K562 (cell line): ENCODE measurements at regions not wholly inside any gene's neighbourhood (a gene's known extent, or its start where the extent isn't known, plus 50 kb on each side); places are given as distances from the start of the nearest gene placed in this dataset.

Experiments used
- ATAC-seq: fragments of 200-7000 bp; cut with Tn5 transposase; 3 replicates; pipeline ENCODE4 v1.9.1; 2020; ENCODE audit warnings: moderate library complexity
- BruUV-seq: library from RNA; stranded (reverse); fragments of 400-500 nt; replicated peaks from 2 replicates; lab custom pipeline; 2021; lab: Mats Ljungman, UMichigan
- CTCF ChIA-PET: fragments of 300-600 bp; formaldehyde crosslinking; extraction: SDS; loops from one replicate; lab custom pipeline; 2021; ENCODE audit warnings: low intra/inter-chr PET ratio; lab: Yijun Ruan, JAX
- POLR2A ChIA-PET: fragments of 300-600, 350-650 bp; sonication (Branson Sonifier 250); formaldehyde crosslinking; extraction: SDS; loops from one replicate; lab custom pipeline; 2021; ENCODE audit warnings: antibody characterized with exemption, inconsistent platforms; lab: Yijun Ruan, JAX
- DNase-seq, 4 experiments: peaks; one replicate each; pipeline versions ENCODE4 v3.0.0 to v3.0.0-alpha.2; 2011 to 2018; ENCODE audit warnings: low spot score in 3 of 4, mixed read lengths in 3 of 4; ENCODE audit errors: extremely low read depth in 1 of 4
- FAIRE-seq: peaks from 2 replicates; lab custom pipeline; 2011; peaks lifted over from hg19 to GRCh38; lab: Jason Lieb, UNC
- H2AFZ ChIP-seq: 2 replicates; pipeline ENCODE4 v1.6.0; 2011; ENCODE audit warnings: low read depth, low read length, control low read depth, inconsistent platforms
- H3K27ac ChIP-seq: fragments of 200-600 bp; 3 replicates; pipeline ENCODE4 v1.8.0; 2011; ENCODE audit warnings: low read depth, mild to moderate bottlenecking, control low read depth, inconsistent platforms, low read length, moderate library complexity, mixed read lengths; ENCODE audit errors: extremely low read depth
- H3K27me3 ChIP-seq, 2 experiments: fragments of 300-600 bp in 1 of 2; 2 replicates in 1 of 2; 3 replicates in 1 of 2; pipeline versions ENCODE4 v1.6.0 to v1.8.0; 2011; ENCODE audit warnings: inconsistent platforms in 2 of 2, low read length in 2 of 2, mild to moderate bottlenecking in 1 of 2, mixed read lengths in 1 of 2, moderate library complexity in 1 of 2; ENCODE audit not compliant: control insufficient read depth in 2 of 2, insufficient read depth in 2 of 2
- H3K36me3 ChIP-seq: fragments of 300-600 bp; 3 replicates; pipeline ENCODE4 v1.8.0; 2011; ENCODE audit warnings: mild to moderate bottlenecking, low read length, inconsistent platforms; ENCODE audit not compliant: control insufficient read depth, insufficient read depth
- H3K4me1 ChIP-seq, 2 experiments: fragments of 200-600 bp in 1 of 2; replicated peaks in 1 of 2; 2 replicates in 1 of 2; 3 replicates in 1 of 2; pipeline versions ENCODE4 v1.5.1 to v1.8.0; 2011; ENCODE audit warnings: inconsistent platforms in 2 of 2, low read length in 2 of 2, mild to moderate bottlenecking in 1 of 2, mixed read lengths in 1 of 2, moderate library complexity in 1 of 2; ENCODE audit not compliant: control insufficient read depth in 2 of 2, insufficient read depth in 2 of 2
- H3K4me2 ChIP-seq: 2 replicates; pipeline ENCODE4 v1.6.1; 2011; ENCODE audit warnings: low read length, control low read depth, inconsistent platforms, mixed read lengths; ENCODE audit not compliant: insufficient read depth
- H3K4me3 ChIP-seq: fragments of 200-600 bp; sonication (generic), shearing (Covaris generic); 2 replicates; pipeline ENCODE4 v1.5.1; 2016; ENCODE audit warnings: control low read depth, inconsistent platforms
- H3K79me2 ChIP-seq: fragments of 200-600 bp; 3 replicates; pipeline ENCODE4 v1.8.0; 2011; ENCODE audit warnings: low read length, inconsistent platforms; ENCODE audit not compliant: control insufficient read depth, insufficient read depth
- H3K9ac ChIP-seq, 2 experiments: 2 replicates each; pipeline versions ENCODE4 v1.6.0 to v1.6.1; 2011; ENCODE audit warnings: low read depth in 2 of 2, low read length in 2 of 2, control low read depth in 1 of 2, inconsistent platforms in 1 of 2, mild to moderate bottlenecking in 1 of 2, mixed read lengths in 1 of 2; ENCODE audit not compliant: insufficient read depth in 1 of 2
- H3K9me1 ChIP-seq: one replicate; pipeline ENCODE4 v1.6.0; 2011; ENCODE audit warnings: inconsistent platforms, mild to moderate bottlenecking, low read length, moderate library complexity; ENCODE audit not compliant: control insufficient read depth, insufficient read depth
- H3K9me3 ChIP-seq: replicated peaks from 2 replicates; pipeline ENCODE4 v1.5.1; 2011; ENCODE audit warnings: low read depth, low read length, inconsistent platforms; ENCODE audit not compliant: control insufficient read depth, insufficient read depth
- H4K20me1 ChIP-seq: replicated peaks from 2 replicates; pipeline ENCODE4 v1.6.1; 2011; ENCODE audit warnings: low read length, inconsistent platforms, mixed read lengths; ENCODE audit not compliant: control insufficient read depth, insufficient read depth
- BDP1 ChIP-seq: IDR thresholded peaks from 3 replicates; pipeline ENCODE4 v1.6.1; 2011; ENCODE audit not compliant: insufficient read length, insufficient read depth
- CREB5 ChIP-seq: fragments of 250-450 bp; sonication (Bioruptor Pico); IDR thresholded peaks from 2 replicates; pipeline ENCODE4 v1.5.0; 2020; ENCODE audit warnings: mild to moderate bottlenecking
- DNMT1 ChIP-seq: fragments of 450-650 bp; IDR thresholded peaks from 2 replicates; pipeline ENCODE4 v1.6.1; 2016; ENCODE audit warnings: antibody characterized with exemption, mild to moderate bottlenecking
- EZH2 ChIP-seq: IDR thresholded peaks from 2 replicates; pipeline ENCODE4 v1.6.1; 2012; ENCODE audit warnings: low read depth, mild to moderate bottlenecking, inconsistent platforms, low read length, borderline replicate concordance
- GABPB1 ChIP-seq: sonication (generic); formaldehyde crosslinking; IDR thresholded peaks from 2 replicates; pipeline ENCODE4 v1.8.0; 2022; ENCODE audit warnings: mild to moderate bottlenecking, missing genetic modification reagents
- MLX ChIP-seq, 2 experiments: fragments of 450-650 bp in 1 of 2; sonication (generic) in 1 of 2; formaldehyde crosslinking; conservative IDR thresholded peaks; 2 replicates each; pipeline versions ENCODE4 v1.4.0 to v1.8.1; 2020 to 2022; ENCODE audit warnings: mild to moderate bottlenecking in 1 of 2, missing genetic modification reagents in 1 of 2
- NCOA1 ChIP-seq: fragments of 450-650 bp; IDR thresholded peaks from 2 replicates; pipeline ENCODE4 v1.6.1; 2016; ENCODE audit warnings: low read depth
- WGBS: fragments of 100-300 bp; shearing (Covaris generic); methylation state at CpG from one replicate; pipeline ENCODE4 v1.1.6; 2016; ENCODE audit warnings: low coverage, mixed read lengths; ENCODE audit not compliant: insufficient coverage; ENCODE audit errors: missing lambda C conversion rate; 5-methylcytosine and 5-hydroxymethylcytosine counted together
- in situ Hi-C: fragments of 300-500 bp; cut with MboI; formaldehyde crosslinking; loops from 4 replicates; pipeline ENCODE4 v1.15.0; 2018; ENCODE audit warnings: inconsistent platforms, mixed read lengths
- intact Hi-C: fragments of 100-400 bp; cut with micrococcal nuclease; formaldehyde crosslinking; loops from 2 replicates; pipeline ENCODE4 v1.14.2; 2022

GRCh38 chr12:59386236-59386635, 209.6 kb upstream of the SLC16A7 start:
- Histone ChIP-seq H4K20me1 (no peaks in the 10 kb centered on the region), H3K9me3 (no peaks in the 10 kb centered on the region), H3K4me2 (no peak overlapping the region), H3K27me3 (no peaks in the 10 kb centered on the region), H2AFZ (no peak overlapping the region), H3K4me1 (no peaks in the 10 kb centered on the region), H3K79me2 (no peaks in the 10 kb centered on the region), H3K27ac (no peak overlapping the region), H3K9me1 (no peaks in the 10 kb centered on the region), H3K4me3 (no peak overlapping the region), H3K9ac (no peak overlapping the region), H3K36me3 (no peaks in the 10 kb centered on the region)
- FAIRE-seq (no peak), DNase-seq (no peak), ATAC-seq (no peak)
- intact Hi-C loops: no loop called here
- in situ Hi-C loops: no loop called here
- ChIA-PET CTCF (no interaction called here), POLR2A (no interaction called here)
- no TSS peak for BruUV-seq
- WGBS: 0% methylated on average over 1 of the region's 1 CpG
- TF ChIP-seq CREB5 (no peak), BDP1 (no peak), EZH2 (no peak), NCOA1 (no peak), DNMT1 (no peak), MLX (CRISPR knock-in tag; conservative IDR thresholded peaks at IDR 0.05) (no peak), GABPB1 (CRISPR knock-in tag) (no peak)
